Astrocyte (in vitro differentiated cells and primary cell): ENCODE measurements at regions not wholly inside any gene's neighbourhood (a gene's known extent, or its start where the extent isn't known, plus 50 kb on each side); places are given as distances from the start of the nearest gene placed in this dataset.
A peak's percentile ranks its signal among the peaks of the same experiment; 100 is the strongest.
"Not testable (repeated sequence)": the region's sequence is repeated elsewhere in the genome, so short reads cannot be mapped to it uniquely, and the experiment has no call there.

Experiments used
- DNase-seq: peaks from one replicate; pipeline ENCODE4 v3.0.0-alpha.2; 2010; ENCODE audit warnings: low read depth
- FAIRE-seq: peaks from 2 replicates; lab custom pipeline; 2011; peaks lifted over from hg19 to GRCh38; lab: Jason Lieb, UNC
- H2AFZ ChIP-seq: 2 replicates; pipeline ENCODE4 v1.6.0; 2012; ENCODE audit warnings: low read depth, low read length, inconsistent platforms
- H3K27ac ChIP-seq: 2 replicates; pipeline ENCODE4 v1.5.1; 2011; ENCODE audit warnings: low read depth, low read length, inconsistent platforms
- H3K27me3 ChIP-seq: 2 replicates; pipeline ENCODE4 v1.6.0; 2011; ENCODE audit warnings: low read length, inconsistent platforms; ENCODE audit not compliant: insufficient read depth
- H3K36me3 ChIP-seq: 2 replicates; pipeline ENCODE4 v1.5.1; 2011; ENCODE audit warnings: low read length, inconsistent platforms; ENCODE audit not compliant: insufficient read depth
- H3K4me1 ChIP-seq: 2 replicates; pipeline ENCODE4 v1.5.1; 2011; ENCODE audit warnings: low read length, inconsistent platforms; ENCODE audit not compliant: insufficient read depth
- H3K4me2 ChIP-seq: 2 replicates; pipeline ENCODE4 v1.6.0; 2012; ENCODE audit warnings: low read length, inconsistent platforms
- H3K4me3 ChIP-seq: 2 replicates; pipeline ENCODE4 v1.5.1; 2011; ENCODE audit warnings: low read depth, mild to moderate bottlenecking, low read length, inconsistent platforms; ENCODE audit not compliant: insufficient read depth
- H3K79me2 ChIP-seq: 2 replicates; pipeline ENCODE4 v1.6.0; 2012; ENCODE audit warnings: mild to moderate bottlenecking, low read length, inconsistent platforms; ENCODE audit not compliant: insufficient read depth
- H3K9ac ChIP-seq: 2 replicates; pipeline ENCODE4 v1.6.0; 2012; ENCODE audit warnings: mild to moderate bottlenecking, low read length, inconsistent platforms
- H3K9me3 ChIP-seq: 2 replicates; pipeline ENCODE4 v1.5.1; 2012; ENCODE audit warnings: low read depth, mild to moderate bottlenecking, low read length, inconsistent platforms; ENCODE audit not compliant: insufficient read depth
- H4K20me1 ChIP-seq: 2 replicates; pipeline ENCODE4 v1.6.0; 2012; ENCODE audit warnings: low read length, inconsistent platforms; ENCODE audit not compliant: insufficient read depth
- H3K27ac Mint-ChIP-seq: one replicate; pipeline ENCODE4 v1.8.0; 2021; ENCODE audit warnings: mild to moderate bottlenecking, mixed read lengths; ENCODE audit not compliant: unreplicated experiment
- H3K27me3 Mint-ChIP-seq: one replicate; pipeline ENCODE4 v1.8.0; 2021; ENCODE audit warnings: low read depth, mixed read lengths; ENCODE audit not compliant: unreplicated experiment
- H3K36me3 Mint-ChIP-seq: one replicate; pipeline ENCODE4 v1.8.0; 2021; ENCODE audit warnings: low read depth, mixed read lengths; ENCODE audit not compliant: unreplicated experiment
- H3K4me1 Mint-ChIP-seq: one replicate; pipeline ENCODE4 v1.8.0; 2021; ENCODE audit warnings: low read depth, mixed read lengths; ENCODE audit not compliant: unreplicated experiment
- H3K4me3 Mint-ChIP-seq: one replicate; pipeline ENCODE4 v1.8.0; 2021; ENCODE audit warnings: mild to moderate bottlenecking, moderate library complexity, mixed read lengths; ENCODE audit not compliant: unreplicated experiment
- H3K9me3 Mint-ChIP-seq: one replicate; pipeline ENCODE4 v1.8.0; 2021; ENCODE audit warnings: mild to moderate bottlenecking, mixed read lengths; ENCODE audit not compliant: unreplicated experiment
- CTCF ChIP-seq: IDR thresholded peaks from 2 replicates; pipeline ENCODE4 v1.5.1; 2011; ENCODE audit warnings: low read depth, mild to moderate bottlenecking, inconsistent platforms, low read length, moderate library complexity; ENCODE audit not compliant: insufficient read depth
- EZH2 ChIP-seq: IDR thresholded peaks from 2 replicates; pipeline ENCODE4 v1.6.1; 2012; ENCODE audit warnings: mild to moderate bottlenecking, low read length, inconsistent platforms; ENCODE audit not compliant: insufficient read depth

- no peak overlapping the region for H3K4me3 Mint-ChIP-seq
- H3K27ac ChIP-seq, result no peak overlapping the region
- H3K79me2 ChIP-seq, result no peaks in the 10 kb centered on the region
- no peaks in the 10 kb centered on the region for H3K36me3 ChIP-seq
- no peak for DNase-seq
- no peaks in the 10 kb centered on the region for H3K9me3 ChIP-seq
- peak; percentile 5 for FAIRE-seq
- peaks cover 19% of the 10 kb centered on the region for H3K4me1 Mint-ChIP-seq
- no peaks in the 10 kb centered on the region for H3K36me3 Mint-ChIP-seq
- peaks cover 11% of the 10 kb centered on the region for H3K9me3 Mint-ChIP-seq
- H3K27me3 ChIP-seq, result no peaks in the 10 kb centered on the region
- no peak overlapping the region for H2AFZ ChIP-seq
- H3K4me1 ChIP-seq, result peaks cover 25% of the 10 kb centered on the region
- no peak overlapping the region for H3K4me2 ChIP-seq
- no peaks in the 10 kb centered on the region for H3K27me3 Mint-ChIP-seq
- no peak overlapping the region for H3K4me3 ChIP-seq
- TF ChIP-seq EZH2 (no peak), CTCF (no peak)
- no peaks in the 10 kb centered on the region for H4K20me1 ChIP-seq
- H3K27ac Mint-ChIP-seq, result no peak overlapping the region
- H3K9ac ChIP-seq, result no peak overlapping the region
Observed at GRCh38 chr4:186846426-186846825, 122.8 kb upstream of the FAT1 start.

DNA sequence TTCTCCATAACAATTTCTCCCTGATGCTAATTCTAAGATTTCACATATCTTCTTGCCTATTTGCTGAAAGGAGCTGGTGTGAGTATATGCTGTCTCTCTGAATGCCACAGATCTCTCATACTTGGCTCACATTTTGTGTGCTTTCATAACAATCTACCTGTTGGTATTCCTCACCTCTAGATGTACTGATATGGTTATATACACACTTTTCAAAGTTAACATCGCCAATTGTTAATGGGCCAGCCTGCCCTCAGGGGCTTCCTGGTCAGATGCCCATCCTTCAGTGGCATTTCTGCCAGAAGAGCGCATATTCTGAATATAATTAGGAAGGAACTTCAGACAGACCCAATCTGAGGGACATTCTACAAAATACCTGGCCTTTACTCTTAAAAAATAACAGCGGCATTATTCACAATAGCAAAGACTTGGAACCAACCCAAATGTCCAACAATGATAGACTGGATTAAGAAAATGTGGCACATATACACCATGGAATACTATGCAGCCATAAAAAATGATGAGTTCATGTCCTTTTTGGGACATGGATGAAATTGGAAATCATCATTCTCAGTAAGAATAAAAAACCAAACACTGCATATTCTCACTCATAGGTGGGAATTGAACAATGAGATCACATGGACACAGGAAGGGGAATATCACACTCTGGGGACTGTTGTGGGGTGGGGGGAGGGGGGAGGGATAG is 123.9 kb upstream of the FAT1 start:
- Mint-ChIP-seq H3K4me1 (peaks cover 19% of the 10 kb centered on the region), H3K9me3 (peaks cover 16% of the 10 kb centered on the region)
- H3K27me3 Mint-ChIP-seq, H3K4me3 ChIP-seq, H4K20me1 ChIP-seq, H3K4me2 ChIP-seq, H2AFZ ChIP-seq, H3K36me3 ChIP-seq, DNase-seq, H3K27ac Mint-ChIP-seq, FAIRE-seq, H3K27ac ChIP-seq, H3K27me3 ChIP-seq, H3K4me3 Mint-ChIP-seq, H3K9me3 ChIP-seq, H3K9ac ChIP-seq, H3K79me2 ChIP-seq, H3K36me3 Mint-ChIP-seq: not testable (repeated sequence)
- peaks cover 25% of the 10 kb centered on the region for H3K4me1 ChIP-seq

DNA sequence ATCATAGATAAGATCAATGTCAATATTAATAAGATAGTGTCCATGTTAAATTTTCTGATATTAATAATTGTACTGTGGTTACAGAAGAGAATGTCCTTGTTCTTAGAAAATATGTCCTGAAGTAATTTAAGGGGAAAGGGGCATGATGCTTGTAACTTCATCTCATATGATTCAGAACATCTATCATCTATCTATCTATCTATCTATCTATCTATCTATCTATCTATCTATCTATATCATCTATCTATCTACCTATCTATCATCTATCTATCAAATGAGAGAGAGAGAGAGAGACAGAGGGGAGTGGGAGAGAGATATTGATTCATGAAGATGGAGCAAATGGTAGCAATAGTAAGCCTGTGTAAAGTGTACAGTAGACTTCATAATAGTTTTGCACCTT is 124.8 kb upstream of the FAT1 start:
- TF ChIP-seq CTCF (no peak), EZH2 (no peak)
- no peaks in the 10 kb centered on the region for H3K36me3 Mint-ChIP-seq

More for the DNA sequence above, 124.8 kb upstream of the FAT1 start:
- Histone ChIP-seq H2AFZ (no peak overlapping the region), H3K4me2 (no peak overlapping the region), H3K27ac (no peak overlapping the region), H3K79me2 (no peaks in the 10 kb centered on the region), H3K9ac (no peak overlapping the region), H3K27me3 (no peaks in the 10 kb centered on the region), H3K36me3 (no peaks in the 10 kb centered on the region), H3K4me1 (peaks cover 25% of the 10 kb centered on the region), H4K20me1 (no peaks in the 10 kb centered on the region), H3K9me3 (no peaks in the 10 kb centered on the region), H3K4me3 (no peak overlapping the region)
- Mint-ChIP-seq H3K27ac (no peak overlapping the region), H3K9me3 (peaks cover 16% of the 10 kb centered on the region), H3K4me1 (peaks cover 24% of the 10 kb centered on the region), H3K4me3 (no peak overlapping the region), H3K27me3 (no peaks in the 10 kb centered on the region)
- no peak for DNase-seq
- no peak for FAIRE-seq
